GM23338 (cell line): ENCODE measurements at regions not wholly inside any gene's neighbourhood (a gene's known extent, or its start where the extent isn't known, plus 50 kb on each side); places are given as distances from the start of the nearest gene placed in this dataset.

Experiments used
- ATAC-seq: fragments of 200-7000 bp; cut with Tn5 transposase; 3 replicates; pipeline ENCODE4 v1.9.1; 2020
- DNase-seq: peaks from one replicate; pipeline ENCODE4 v3.0.0-alpha.2; 2015; ENCODE audit warnings: low spot score
- H2AFZ ChIP-seq: fragments of 200-600 bp; sonication (generic); 2 replicates; pipeline ENCODE4 v1.8.0; 2016; ENCODE audit warnings: antibody characterized with exemption, mild to moderate bottlenecking, moderate library complexity
- H3F3A ChIP-seq: fragments of 200-600 bp; sonication (generic); replicated peaks from 2 replicates; pipeline ENCODE4 v1.8.0; 2017; ENCODE audit warnings: antibody characterized with exemption, mixed run types, low read depth
- H3K27ac ChIP-seq: fragments of 200-600 bp; sonication (generic); 2 replicates; pipeline ENCODE4 v1.6.1; 2016; ENCODE audit warnings: low read depth
- H3K27me3 ChIP-seq: fragments of 200-600 bp; sonication (generic); 2 replicates; pipeline ENCODE4 v1.8.0; 2016; ENCODE audit warnings: mild to moderate bottlenecking, mixed run types, moderate library complexity; ENCODE audit not compliant: insufficient read depth
- H3K36me3 ChIP-seq: fragments of 200-600 bp; sonication (generic); 2 replicates; pipeline ENCODE4 v1.8.0; 2016; ENCODE audit warnings: mild to moderate bottlenecking; ENCODE audit not compliant: insufficient read depth
- H3K4me1 ChIP-seq: fragments of 200-600 bp; sonication (generic); 2 replicates; pipeline ENCODE4 v1.8.0; 2016; ENCODE audit warnings: mild to moderate bottlenecking, moderate library complexity; ENCODE audit not compliant: insufficient read depth
- H3K4me2 ChIP-seq: fragments of 200-600 bp; sonication (generic); 2 replicates; pipeline ENCODE4 v1.7.1; 2017; ENCODE audit warnings: mixed run types
- H3K4me3 ChIP-seq: fragments of 200-600 bp; sonication (generic); 2 replicates; pipeline ENCODE4 v1.6.1; 2016; ENCODE audit warnings: mixed run types
- H3K79me2 ChIP-seq: fragments of 200-600 bp; sonication (generic); replicated peaks from 2 replicates; pipeline ENCODE4 v1.8.0; 2017; ENCODE audit warnings: mild to moderate bottlenecking; ENCODE audit not compliant: insufficient read depth
- H3K9me2 ChIP-seq: fragments of 200-600 bp; sonication (generic); 2 replicates; pipeline ENCODE4 v1.8.0; 2017; ENCODE audit not compliant: insufficient read depth
- H4K20me1 ChIP-seq: fragments of 200-600 bp; sonication (generic); replicated peaks from 2 replicates; pipeline ENCODE4 v1.8.0; 2017; ENCODE audit warnings: mild to moderate bottlenecking; ENCODE audit not compliant: insufficient read depth
- H3K27ac Mint-ChIP-seq: 2 replicates; pipeline ENCODE4 v1.8.0; 2020; ENCODE audit warnings: inconsistent platforms, mild to moderate bottlenecking, moderate library complexity, mixed read lengths
- H3K27me3 Mint-ChIP-seq: 3 replicates; pipeline ENCODE4 v1.8.0; 2022; ENCODE audit warnings: low read depth, mild to moderate bottlenecking, moderate library complexity, mixed read lengths, inconsistent platforms; ENCODE audit not compliant: insufficient read depth, poor library complexity
- H3K36me3 Mint-ChIP-seq: 3 replicates; pipeline ENCODE4 v1.8.0; 2021; ENCODE audit warnings: low read depth, mild to moderate bottlenecking, inconsistent platforms, moderate library complexity, mixed read lengths
- H3K4me1 Mint-ChIP-seq: 3 replicates; pipeline ENCODE4 v1.8.0; 2020; ENCODE audit warnings: mild to moderate bottlenecking, inconsistent platforms, mixed read lengths
- H3K4me3 Mint-ChIP-seq: 3 replicates; pipeline ENCODE4 v1.8.0; 2021; ENCODE audit warnings: moderate library complexity, mild to moderate bottlenecking, inconsistent platforms, mixed read lengths
- H3K9me3 Mint-ChIP-seq: 3 replicates; pipeline ENCODE4 v1.8.0; 2020; ENCODE audit warnings: moderate library complexity, mild to moderate bottlenecking, inconsistent platforms, mixed read lengths
- CREB1 ChIP-seq: fragments of 250-450 bp; sonication (Bioruptor Pico); IDR thresholded peaks from 2 replicates; pipeline ENCODE4 v1.5.0; 2020; ENCODE audit warnings: low read depth, mild to moderate bottlenecking, moderate library complexity
- EZH2 ChIP-seq: fragments of 200-600 bp; sonication (generic); IDR thresholded peaks from one replicate; pipeline ENCODE4 v1.8.0; 2017; ENCODE audit warnings: antibody characterized with exemption, mild to moderate bottlenecking, low read depth; ENCODE audit not compliant: unreplicated experiment
- EZH2phosphoT487 ChIP-seq: fragments of 200-600 bp; sonication (generic); IDR thresholded peaks from one replicate; pipeline ENCODE4 v1.8.1; 2018; ENCODE audit warnings: antibody characterized with exemption; ENCODE audit not compliant: unreplicated experiment
- JUNB ChIP-seq: IDR thresholded peaks from one replicate; pipeline ENCODE4 v1.6.1; 2016; ENCODE audit warnings: antibody characterized with exemption; ENCODE audit not compliant: unreplicated experiment
- NANOG ChIP-seq: IDR thresholded peaks from 2 replicates; pipeline ENCODE4 v1.6.1; 2016; ENCODE audit warnings: antibody characterized with exemption, borderline replicate concordance
- POLR2AphosphoS5 ChIP-seq: IDR thresholded peaks from 2 replicates; pipeline ENCODE4 v1.6.1; 2016; ENCODE audit warnings: antibody characterized with exemption, low read depth
- STAT1 ChIP-seq: IDR thresholded peaks from one replicate; pipeline ENCODE4 v1.6.1; 2016; ENCODE audit warnings: antibody characterized with exemption; ENCODE audit not compliant: unreplicated experiment
- ZNF114 ChIP-seq: fragments of 250-450 bp; sonication (Bioruptor Pico); IDR thresholded peaks from 2 replicates; pipeline ENCODE4 v1.5.0; 2020; ENCODE audit warnings: mild to moderate bottlenecking, moderate library complexity
- ZNF331 ChIP-seq: fragments of 250-450 bp; sonication (Bioruptor Pico); IDR thresholded peaks from 2 replicates; pipeline ENCODE4 v1.5.0; 2020; ENCODE audit warnings: low read depth, mild to moderate bottlenecking, moderate library complexity
- TF ChIP-seq, protein P1 (sequence below): IDR thresholded peaks from 2 replicates; pipeline ENCODE4 v1.6.1; 2016; ENCODE audit warnings: antibody characterized with exemption
- TF ChIP-seq, protein P2 (sequence below), 2 experiments: fragments of 200-600 bp in 1 of 2; sonication (generic) in 1 of 2; conservative IDR thresholded peaks; 2 replicates each; pipeline versions ENCODE4 v1.5.1 to v1.6.1; 2016 to 2017; ENCODE audit warnings: antibody characterized with exemption in 2 of 2, low read depth in 2 of 2, mild to moderate bottlenecking in 2 of 2, moderate library complexity in 1 of 2
- TF ChIP-seq, protein P3 (sequence below): fragments of 250-450 bp; sonication (Bioruptor Pico); IDR thresholded peaks from 2 replicates; pipeline ENCODE4 v1.5.0; 2020; ENCODE audit warnings: mild to moderate bottlenecking, moderate library complexity
- TF ChIP-seq, protein P4 (sequence below): IDR thresholded peaks from one replicate; pipeline ENCODE4 v1.6.1; 2018; ENCODE audit warnings: antibody characterized with exemption; ENCODE audit not compliant: unreplicated experiment

DNA sequence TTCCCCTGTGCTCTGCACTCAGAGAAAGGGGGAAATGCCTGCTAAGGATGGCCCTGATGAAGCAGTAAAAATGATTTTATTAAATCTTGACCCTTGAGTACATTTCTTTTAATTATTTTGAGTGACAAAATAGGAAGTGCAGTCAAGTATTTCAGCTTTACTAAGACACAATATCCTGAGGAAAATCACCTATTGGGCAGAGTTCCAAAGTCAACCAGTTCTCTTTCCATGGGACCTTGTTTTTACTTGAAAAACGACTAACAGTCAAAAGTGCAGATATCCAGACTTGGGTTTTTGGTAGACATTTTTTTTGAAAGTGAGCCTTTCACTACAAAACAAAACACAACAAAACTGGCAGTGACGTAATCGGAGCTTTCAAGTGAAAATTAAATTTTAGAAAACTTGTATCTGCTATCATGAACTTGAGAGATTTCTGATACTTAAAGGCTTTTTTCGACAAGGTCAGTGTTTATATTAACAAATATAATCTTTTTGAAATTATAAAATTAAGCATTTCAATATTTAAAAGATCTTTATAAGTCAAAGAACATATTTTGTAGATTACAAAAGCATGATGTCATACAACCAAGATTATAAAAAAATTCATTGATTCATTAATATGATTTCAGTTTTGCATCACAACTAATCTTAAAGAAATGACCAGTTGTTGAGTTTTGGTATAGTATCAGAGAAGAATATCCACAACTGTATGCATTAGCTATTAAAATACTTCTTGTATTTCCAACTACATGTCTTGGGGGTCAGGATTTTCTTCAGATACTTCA, 513.8 kb upstream of the AKR1E2 start:
- Histone ChIP-seq H4K20me1 (no peaks in the 10 kb centered on the region), H3K4me1 (no peaks in the 10 kb centered on the region), H3K36me3 (no peaks in the 10 kb centered on the region), H3K27me3 (no peaks in the 10 kb centered on the region), H2AFZ (no peak overlapping the region), H3K4me3 (no peak overlapping the region), H3K4me2 (no peak overlapping the region), H3K79me2 (no peaks in the 10 kb centered on the region), H3F3A (no peaks in the 10 kb centered on the region), H3K27ac (no peak overlapping the region), H3K9me2 (peaks cover 15% of the 10 kb centered on the region; the same call in 1 of the 2 replicates)
- TF ChIP-seq, protein P1, sequence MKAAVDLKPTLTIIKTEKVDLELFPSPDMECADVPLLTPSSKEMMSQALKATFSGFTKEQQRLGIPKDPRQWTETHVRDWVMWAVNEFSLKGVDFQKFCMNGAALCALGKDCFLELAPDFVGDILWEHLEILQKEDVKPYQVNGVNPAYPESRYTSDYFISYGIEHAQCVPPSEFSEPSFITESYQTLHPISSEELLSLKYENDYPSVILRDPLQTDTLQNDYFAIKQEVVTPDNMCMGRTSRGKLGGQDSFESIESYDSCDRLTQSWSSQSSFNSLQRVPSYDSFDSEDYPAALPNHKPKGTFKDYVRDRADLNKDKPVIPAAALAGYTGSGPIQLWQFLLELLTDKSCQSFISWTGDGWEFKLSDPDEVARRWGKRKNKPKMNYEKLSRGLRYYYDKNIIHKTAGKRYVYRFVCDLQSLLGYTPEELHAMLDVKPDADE, result no peak
- TF ChIP-seq JUNB (no peak), EZH2 (no peak), EZH2phosphoT487 (no peak), POLR2AphosphoS5 (no peak), ZNF114 (no peak), ZNF331 (CRISPR knock-in tag) (no peak), STAT1 (no peak), NANOG (no peak), CREB1 (CRISPR knock-in tag) (no peak)
- TF ChIP-seq, protein P2, sequence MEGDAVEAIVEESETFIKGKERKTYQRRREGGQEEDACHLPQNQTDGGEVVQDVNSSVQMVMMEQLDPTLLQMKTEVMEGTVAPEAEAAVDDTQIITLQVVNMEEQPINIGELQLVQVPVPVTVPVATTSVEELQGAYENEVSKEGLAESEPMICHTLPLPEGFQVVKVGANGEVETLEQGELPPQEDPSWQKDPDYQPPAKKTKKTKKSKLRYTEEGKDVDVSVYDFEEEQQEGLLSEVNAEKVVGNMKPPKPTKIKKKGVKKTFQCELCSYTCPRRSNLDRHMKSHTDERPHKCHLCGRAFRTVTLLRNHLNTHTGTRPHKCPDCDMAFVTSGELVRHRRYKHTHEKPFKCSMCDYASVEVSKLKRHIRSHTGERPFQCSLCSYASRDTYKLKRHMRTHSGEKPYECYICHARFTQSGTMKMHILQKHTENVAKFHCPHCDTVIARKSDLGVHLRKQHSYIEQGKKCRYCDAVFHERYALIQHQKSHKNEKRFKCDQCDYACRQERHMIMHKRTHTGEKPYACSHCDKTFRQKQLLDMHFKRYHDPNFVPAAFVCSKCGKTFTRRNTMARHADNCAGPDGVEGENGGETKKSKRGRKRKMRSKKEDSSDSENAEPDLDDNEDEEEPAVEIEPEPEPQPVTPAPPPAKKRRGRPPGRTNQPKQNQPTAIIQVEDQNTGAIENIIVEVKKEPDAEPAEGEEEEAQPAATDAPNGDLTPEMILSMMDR (conservative IDR thresholded peaks at IDR 0.05; ENCODE audit: low read depth in 2 of 2), result no peak
- TF ChIP-seq, protein P3, sequence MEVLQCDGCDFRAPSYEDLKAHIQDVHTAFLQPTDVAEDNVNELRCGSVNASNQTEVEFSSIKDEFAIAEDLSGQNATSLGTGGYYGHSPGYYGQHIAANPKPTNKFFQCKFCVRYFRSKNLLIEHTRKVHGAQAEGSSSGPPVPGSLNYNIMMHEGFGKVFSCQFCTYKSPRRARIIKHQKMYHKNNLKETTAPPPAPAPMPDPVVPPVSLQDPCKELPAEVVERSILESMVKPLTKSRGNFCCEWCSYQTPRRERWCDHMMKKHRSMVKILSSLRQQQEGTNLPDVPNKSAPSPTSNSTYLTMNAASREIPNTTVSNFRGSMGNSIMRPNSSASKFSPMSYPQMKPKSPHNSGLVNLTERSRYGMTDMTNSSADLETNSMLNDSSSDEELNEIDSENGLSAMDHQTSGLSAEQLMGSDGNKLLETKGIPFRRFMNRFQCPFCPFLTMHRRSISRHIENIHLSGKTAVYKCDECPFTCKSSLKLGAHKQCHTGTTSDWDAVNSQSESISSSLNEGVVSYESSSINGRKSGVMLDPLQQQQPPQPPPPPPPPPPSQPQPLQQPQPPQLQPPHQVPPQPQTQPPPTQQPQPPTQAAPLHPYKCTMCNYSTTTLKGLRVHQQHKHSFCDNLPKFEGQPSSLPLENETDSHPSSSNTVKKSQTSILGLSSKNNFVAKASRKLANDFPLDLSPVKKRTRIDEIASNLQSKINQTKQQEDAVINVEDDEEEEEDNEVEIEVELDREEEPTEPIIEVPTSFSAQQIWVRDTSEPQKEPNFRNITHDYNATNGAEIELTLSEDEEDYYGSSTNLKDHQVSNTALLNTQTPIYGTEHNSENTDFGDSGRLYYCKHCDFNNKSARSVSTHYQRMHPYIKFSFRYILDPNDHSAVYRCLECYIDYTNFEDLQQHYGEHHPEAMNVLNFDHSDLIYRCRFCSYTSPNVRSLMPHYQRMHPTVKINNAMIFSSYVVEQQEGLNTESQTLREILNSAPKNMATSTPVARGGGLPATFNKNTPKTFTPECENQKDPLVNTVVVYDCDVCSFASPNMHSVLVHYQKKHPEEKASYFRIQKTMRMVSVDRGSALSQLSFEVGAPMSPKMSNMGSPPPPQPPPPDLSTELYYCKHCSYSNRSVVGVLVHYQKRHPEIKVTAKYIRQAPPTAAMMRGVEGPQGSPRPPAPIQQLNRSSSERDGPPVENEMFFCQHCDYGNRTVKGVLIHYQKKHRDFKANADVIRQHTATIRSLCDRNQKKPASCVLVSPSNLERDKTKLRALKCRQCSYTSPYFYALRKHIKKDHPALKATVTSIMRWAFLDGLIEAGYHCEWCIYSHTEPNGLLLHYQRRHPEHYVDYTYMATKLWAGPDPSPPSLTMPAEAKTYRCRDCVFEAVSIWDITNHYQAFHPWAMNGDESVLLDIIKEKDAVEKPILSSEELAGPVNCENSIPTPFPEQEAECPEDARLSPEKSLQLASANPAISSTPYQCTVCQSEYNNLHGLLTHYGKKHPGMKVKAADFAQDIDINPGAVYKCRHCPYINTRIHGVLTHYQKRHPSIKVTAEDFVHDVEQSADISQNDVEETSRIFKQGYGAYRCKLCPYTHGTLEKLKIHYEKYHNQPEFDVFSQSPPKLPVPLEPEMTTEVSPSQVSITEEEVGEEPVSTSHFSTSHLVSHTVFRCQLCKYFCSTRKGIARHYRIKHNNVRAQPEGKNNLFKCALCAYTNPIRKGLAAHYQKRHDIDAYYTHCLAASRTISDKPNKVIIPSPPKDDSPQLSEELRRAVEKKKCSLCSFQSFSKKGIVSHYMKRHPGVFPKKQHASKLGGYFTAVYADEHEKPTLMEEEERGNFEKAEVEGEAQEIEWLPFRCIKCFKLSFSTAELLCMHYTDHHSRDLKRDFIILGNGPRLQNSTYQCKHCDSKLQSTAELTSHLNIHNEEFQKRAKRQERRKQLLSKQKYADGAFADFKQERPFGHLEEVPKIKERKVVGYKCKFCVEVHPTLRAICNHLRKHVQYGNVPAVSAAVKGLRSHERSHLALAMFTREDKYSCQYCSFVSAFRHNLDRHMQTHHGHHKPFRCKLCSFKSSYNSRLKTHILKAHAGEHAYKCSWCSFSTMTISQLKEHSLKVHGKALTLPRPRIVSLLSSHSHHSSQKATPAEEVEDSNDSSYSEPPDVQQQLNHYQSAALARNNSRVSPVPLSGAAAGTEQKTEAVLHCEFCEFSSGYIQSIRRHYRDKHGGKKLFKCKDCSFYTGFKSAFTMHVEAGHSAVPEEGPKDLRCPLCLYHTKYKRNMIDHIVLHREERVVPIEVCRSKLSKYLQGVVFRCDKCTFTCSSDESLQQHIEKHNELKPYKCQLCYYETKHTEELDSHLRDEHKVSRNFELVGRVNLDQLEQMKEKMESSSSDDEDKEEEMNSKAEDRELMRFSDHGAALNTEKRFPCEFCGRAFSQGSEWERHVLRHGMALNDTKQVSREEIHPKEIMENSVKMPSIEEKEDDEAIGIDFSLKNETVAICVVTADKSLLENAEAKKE (CRISPR knock-in tag), result no peak
- TF ChIP-seq, protein P4, sequence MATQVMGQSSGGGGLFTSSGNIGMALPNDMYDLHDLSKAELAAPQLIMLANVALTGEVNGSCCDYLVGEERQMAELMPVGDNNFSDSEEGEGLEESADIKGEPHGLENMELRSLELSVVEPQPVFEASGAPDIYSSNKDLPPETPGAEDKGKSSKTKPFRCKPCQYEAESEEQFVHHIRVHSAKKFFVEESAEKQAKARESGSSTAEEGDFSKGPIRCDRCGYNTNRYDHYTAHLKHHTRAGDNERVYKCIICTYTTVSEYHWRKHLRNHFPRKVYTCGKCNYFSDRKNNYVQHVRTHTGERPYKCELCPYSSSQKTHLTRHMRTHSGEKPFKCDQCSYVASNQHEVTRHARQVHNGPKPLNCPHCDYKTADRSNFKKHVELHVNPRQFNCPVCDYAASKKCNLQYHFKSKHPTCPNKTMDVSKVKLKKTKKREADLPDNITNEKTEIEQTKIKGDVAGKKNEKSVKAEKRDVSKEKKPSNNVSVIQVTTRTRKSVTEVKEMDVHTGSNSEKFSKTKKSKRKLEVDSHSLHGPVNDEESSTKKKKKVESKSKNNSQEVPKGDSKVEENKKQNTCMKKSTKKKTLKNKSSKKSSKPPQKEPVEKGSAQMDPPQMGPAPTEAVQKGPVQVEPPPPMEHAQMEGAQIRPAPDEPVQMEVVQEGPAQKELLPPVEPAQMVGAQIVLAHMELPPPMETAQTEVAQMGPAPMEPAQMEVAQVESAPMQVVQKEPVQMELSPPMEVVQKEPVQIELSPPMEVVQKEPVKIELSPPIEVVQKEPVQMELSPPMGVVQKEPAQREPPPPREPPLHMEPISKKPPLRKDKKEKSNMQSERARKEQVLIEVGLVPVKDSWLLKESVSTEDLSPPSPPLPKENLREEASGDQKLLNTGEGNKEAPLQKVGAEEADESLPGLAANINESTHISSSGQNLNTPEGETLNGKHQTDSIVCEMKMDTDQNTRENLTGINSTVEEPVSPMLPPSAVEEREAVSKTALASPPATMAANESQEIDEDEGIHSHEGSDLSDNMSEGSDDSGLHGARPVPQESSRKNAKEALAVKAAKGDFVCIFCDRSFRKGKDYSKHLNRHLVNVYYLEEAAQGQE, result no peak
- Mint-ChIP-seq H3K27ac (no peak overlapping the region), H3K4me1 (no peaks in the 10 kb centered on the region), H3K9me3 (no peaks in the 10 kb centered on the region), H3K27me3 (no peaks in the 10 kb centered on the region), H3K36me3 (no peaks in the 10 kb centered on the region), H3K4me3 (no peak overlapping the region)
- ATAC-seq, result no peak
- DNase-seq, result no peak
